SU-DHL-6 (cell line): ENCODE measurements at regions not wholly inside any gene's neighbourhood (a gene's known extent, or its start where the extent isn't known, plus 50 kb on each side); places are given as distances from the start of the nearest gene placed in this dataset.

Experiments used
- CTCF ChIP-seq: fragments of 200-600 bp; sonication (generic); IDR thresholded peaks from one replicate; pipeline ENCODE4 v1.5.1; 2017; ENCODE audit warnings: antibody characterized with exemption, mild to moderate bottlenecking, low read length, moderate library complexity; ENCODE audit not compliant: insufficient read depth, poor library complexity, severe bottlenecking
- EZH2phosphoT487 ChIP-seq: fragments of 200-600 bp; sonication (generic), shearing (Covaris generic); conservative IDR thresholded peaks from 2 replicates; pipeline ENCODE4 v1.6.1; 2018; ENCODE audit warnings: mild to moderate bottlenecking, antibody characterized with exemption, low read length, moderate library complexity, mixed read lengths

GRCh38 chr2:213224366-213224765, 59.9 kb upstream of the SPAG16 start:
- TF ChIP-seq CTCF (no peak), EZH2phosphoT487 (no peak)
